HL-60 (cell line): ENCODE measurements at regions not wholly inside any gene's neighbourhood (a gene's known extent, or its start where the extent isn't known, plus 50 kb on each side); places are given as distances from the start of the nearest gene placed in this dataset.
"Not testable (repeated sequence)": the region's sequence is repeated elsewhere in the genome, so short reads cannot be mapped to it uniquely, and the experiment has no call there.

Source experiments
- DNase-seq, 2 experiments: peaks; one replicate each; pipeline ENCODE4 v3.0.0-alpha.2; 2010 to 2020; ENCODE audit warnings: low read depth in 1 of 2, low spot score in 1 of 2
- H3K27ac ChIP-seq: fragments of 250-450 bp; sonication (Bioruptor Pico); replicated peaks from 2 replicates; pipeline ENCODE4 v1.5.1; 2020; ENCODE audit warnings: mild to moderate bottlenecking, moderate library complexity
- H3K27me3 ChIP-seq: fragments of 250-450 bp; sonication (Bioruptor Pico); 2 replicates; pipeline ENCODE4 v1.5.1; 2021; ENCODE audit warnings: mild to moderate bottlenecking, moderate library complexity; ENCODE audit not compliant: insufficient read depth, poor library complexity, severe bottlenecking
- H3K4me3 ChIP-seq: replicated peaks from 2 replicates; pipeline ENCODE4 v1.5.1; 2011; ENCODE audit warnings: mild to moderate bottlenecking, control low read depth, low read length; ENCODE audit not compliant: insufficient read depth
- CTCF ChIP-seq: IDR thresholded peaks from one replicate; pipeline ENCODE4 v1.5.1; 2011; ENCODE audit warnings: low read length, control low read depth, inconsistent platforms; ENCODE audit not compliant: insufficient read depth
- GABPA ChIP-seq: IDR thresholded peaks from 2 replicates; pipeline ENCODE4 v1.6.1; 2012; ENCODE audit warnings: low read depth
- POLR2AphosphoS5 ChIP-seq: IDR thresholded peaks from 2 replicates; pipeline ENCODE4 v1.6.1; 2012; ENCODE audit warnings: low read depth
- REST ChIP-seq: IDR thresholded peaks from 2 replicates; pipeline ENCODE4 v1.6.1; 2012; ENCODE audit warnings: low read depth; ENCODE audit not compliant: insufficient replicate concordance
- SPI1 ChIP-seq: IDR thresholded peaks from 2 replicates; pipeline ENCODE4 v1.6.1; 2012; ENCODE audit warnings: low read depth, mild to moderate bottlenecking, borderline replicate concordance

- no peak overlapping the region for H3K27ac ChIP-seq
- no peak for DNase-seq
- no peak for TF ChIP-seq REST
- TF ChIP-seq GABPA = no peak
- no peak for TF ChIP-seq POLR2AphosphoS5
- no peak for TF ChIP-seq SPI1
- no peak for TF ChIP-seq CTCF
- no peak overlapping the region for H3K4me3 ChIP-seq
- H3K27me3 ChIP-seq = no peaks in the 10 kb centered on the region
Observed at GRCh38 chr20:54726687-54727300, 251.4 kb downstream of the DOK5 start.

GRCh38 chr20:54725266-54725665 is 249.9 kb downstream of the DOK5 start:
- H3K4me3 ChIP-seq, H3K27ac ChIP-seq, DNase-seq, H3K27me3 ChIP-seq: not testable (repeated sequence)

- TF ChIP-seq GABPA = no peak
- no peak for TF ChIP-seq CTCF
- TF ChIP-seq REST = no peak
- no peak for TF ChIP-seq SPI1
- no peak for TF ChIP-seq POLR2AphosphoS5
- Histone ChIP-seq H3K27ac (no peak overlapping the region), H3K27me3 (no peaks in the 10 kb centered on the region), H3K4me3 (no peak overlapping the region)
- no peak for DNase-seq
Observed at GRCh38 chr20:54723723-54724122, 248.3 kb downstream of the DOK5 start.

- Histone ChIP-seq H3K27ac (no peak overlapping the region), H3K27me3 (no peaks in the 10 kb centered on the region), H3K4me3 (no peak overlapping the region)
- no peak for DNase-seq
- TF ChIP-seq CTCF = no peak
- no peak for TF ChIP-seq GABPA
- no peak for TF ChIP-seq REST
- no peak for TF ChIP-seq POLR2AphosphoS5
- TF ChIP-seq SPI1 = no peak
Observed at GRCh38 chr20:54717983-54718382, 242.6 kb downstream of the DOK5 start.
